ENCODE measurements at regions not wholly inside any gene's neighbourhood (a gene's known extent, or its start where the extent isn't known, plus 50 kb on each side); places are given as distances from the start of the nearest gene placed in this dataset.

- Histone ChIP-seq H3K9me3 (replicated peaks) (no peaks in the 10 kb centered on the region), H3K27me3 (peaks cover 3% of the 10 kb centered on the region; the same call in 1 of the 2 replicates), H3K27ac (no peak overlapping the region), H3K4me1 (peaks cover 20% of the 10 kb centered on the region), H3K4me3 (no peak overlapping the region), H3K36me3 (no peaks in the 10 kb centered on the region)
- no peak for DNase-seq
Observed at GRCh38 chr10:29749150-29749549, 114.4 kb upstream of the SVIL start.

DNA sequence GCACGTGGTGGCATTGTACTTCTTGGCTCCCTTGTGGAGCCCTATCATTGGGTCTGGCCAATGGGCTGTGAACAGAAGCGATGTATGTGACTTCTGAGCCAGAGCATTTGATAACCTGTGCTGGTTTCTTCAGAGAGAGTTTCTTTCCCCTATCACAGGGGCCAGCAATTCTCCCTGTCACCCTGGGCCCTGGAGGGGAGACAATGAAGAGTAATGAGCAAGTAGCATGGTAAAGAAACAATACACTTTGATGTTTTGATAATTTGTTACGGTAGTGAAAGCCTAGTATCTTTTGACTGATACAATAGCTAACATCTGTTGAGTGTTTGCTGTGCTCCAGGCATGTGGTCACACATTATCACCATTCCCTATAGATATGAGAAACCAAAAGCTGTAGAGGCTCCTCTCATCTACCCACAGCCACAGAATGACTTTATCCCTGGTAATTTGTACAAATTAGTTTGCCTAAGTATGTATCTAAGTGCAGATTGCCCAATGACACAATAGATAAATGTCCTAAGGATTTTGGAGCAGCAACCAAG is 113.4 kb upstream of the SVIL start:
- no peaks in the 10 kb centered on the region for H3K9me3 ChIP-seq (replicated peaks)
- peak in 1 of 2 experiments; percentile 47 for DNase-seq
- peaks cover 17% of the 10 kb centered on the region for H3K4me1 ChIP-seq
- H3K4me3 ChIP-seq, result no peak overlapping the region
- H3K27ac ChIP-seq, result peak overlapping the region; percentile 23
- peaks cover 3% of the 10 kb centered on the region; the same call in 1 of the 2 replicates for H3K27me3 ChIP-seq
- H3K36me3 ChIP-seq, result no peaks in the 10 kb centered on the region

DNA sequence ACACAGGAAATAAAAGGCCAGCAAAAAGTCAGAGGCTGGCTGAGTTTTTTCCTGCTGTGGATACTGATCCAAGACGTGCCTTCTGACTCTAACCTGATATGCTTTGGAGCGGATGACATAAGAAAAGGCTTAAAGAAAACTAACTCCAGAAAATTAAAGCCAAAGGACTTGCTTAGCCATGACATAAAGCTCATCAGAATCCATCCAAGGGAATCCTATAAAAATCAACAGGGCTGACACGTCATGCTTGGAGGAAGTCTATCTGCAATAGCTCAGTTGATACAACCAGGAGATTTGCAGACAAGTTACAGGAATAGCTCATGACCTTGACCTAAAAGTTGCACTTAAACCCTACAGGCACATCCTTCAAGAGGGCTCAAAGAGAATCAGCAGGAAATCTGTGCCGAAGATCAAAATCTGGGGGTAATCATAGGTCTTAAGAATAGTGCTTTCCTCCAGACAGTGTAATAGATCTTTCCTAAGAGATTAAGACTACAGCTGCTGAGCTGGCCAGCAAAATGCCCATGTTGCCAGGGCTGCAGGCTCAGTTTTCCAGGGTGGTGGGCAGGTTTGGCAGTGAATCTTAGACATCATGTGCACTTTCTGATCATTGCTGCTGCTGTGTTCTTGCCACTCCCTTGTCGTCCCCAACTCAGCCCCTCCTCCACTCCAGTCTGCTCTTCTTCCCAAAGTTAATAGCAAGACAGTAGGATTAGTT is 111.5 kb upstream of the SVIL start:
- no peaks in the 10 kb centered on the region for H3K27me3 ChIP-seq
- H3K4me3 ChIP-seq, result no peak overlapping the region
- H3K4me1 ChIP-seq, result peaks cover 23% of the 10 kb centered on the region
- H3K27ac ChIP-seq, result no peak overlapping the region
- H3K9me3 ChIP-seq (replicated peaks), result no peaks in the 10 kb centered on the region
- H3K36me3 ChIP-seq, result no peaks in the 10 kb centered on the region
- no peak for DNase-seq

GRCh38 chr10:29740981-29741545 is 106.3 kb upstream of the SVIL start:
- H3K36me3 ChIP-seq, result no peaks in the 10 kb centered on the region
- H3K27ac ChIP-seq, result no peak overlapping the region
- H3K27me3 ChIP-seq, result no peaks in the 10 kb centered on the region
- no peaks in the 10 kb centered on the region for H3K9me3 ChIP-seq (replicated peaks)
- no peak overlapping the region for H3K4me3 ChIP-seq
- H3K4me1 ChIP-seq, result peaks cover 11% of the 10 kb centered on the region
- no peak for DNase-seq

DNA sequence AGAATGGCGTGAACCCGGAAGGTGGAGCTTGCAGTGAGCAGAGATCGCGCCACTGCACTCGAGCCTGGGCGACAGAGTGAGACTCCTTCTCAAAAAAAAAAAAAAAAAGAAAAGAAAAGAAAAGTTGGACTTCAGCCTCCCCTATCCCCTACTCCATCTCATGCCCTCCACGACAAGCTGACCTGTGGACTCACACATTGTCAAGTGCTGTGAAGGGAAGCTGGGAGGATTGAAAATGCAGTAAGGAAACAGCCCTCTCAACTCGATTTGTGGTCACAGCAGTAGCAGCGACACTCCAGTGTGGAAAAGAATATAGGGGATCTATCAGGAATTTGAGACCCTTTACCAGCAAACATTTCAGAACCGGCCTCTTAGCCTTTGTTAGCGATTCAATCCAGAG is 103.6 kb upstream of the SVIL start:
- Histone ChIP-seq H3K4me3 (no peak overlapping the region), H3K9me3 (replicated peaks) (no peaks in the 10 kb centered on the region), H3K4me1 (peaks cover 12% of the 10 kb centered on the region), H3K36me3 (no peaks in the 10 kb centered on the region), H3K27me3 (no peaks in the 10 kb centered on the region), H3K27ac (no peak overlapping the region)
- DNase-seq, result no peak

GRCh38 chr10:29737074-29737593 is 102.4 kb upstream of the SVIL start:
- DNase-seq, result no peak
- Histone ChIP-seq H3K27ac (no peak overlapping the region), H3K27me3 (no peaks in the 10 kb centered on the region), H3K4me1 (peaks cover 14% of the 10 kb centered on the region), H3K4me3 (peak overlapping the region; percentile 82), H3K36me3 (no peaks in the 10 kb centered on the region), H3K9me3 (replicated peaks) (no peaks in the 10 kb centered on the region)

- Histone ChIP-seq H3K27me3 (no peaks in the 10 kb centered on the region), H3K36me3 (no peaks in the 10 kb centered on the region), H3K4me3 (peak overlapping the region; percentile 82), H3K9me3 (replicated peaks) (no peaks in the 10 kb centered on the region), H3K27ac (peak overlapping the region; percentile 60), H3K4me1 (peaks cover 13% of the 10 kb centered on the region)
- DNase-seq, result peak; percentile 48 to 65
Observed at GRCh38 chr10:29736366-29737073, 101.7 kb upstream of the SVIL start.

DNA sequence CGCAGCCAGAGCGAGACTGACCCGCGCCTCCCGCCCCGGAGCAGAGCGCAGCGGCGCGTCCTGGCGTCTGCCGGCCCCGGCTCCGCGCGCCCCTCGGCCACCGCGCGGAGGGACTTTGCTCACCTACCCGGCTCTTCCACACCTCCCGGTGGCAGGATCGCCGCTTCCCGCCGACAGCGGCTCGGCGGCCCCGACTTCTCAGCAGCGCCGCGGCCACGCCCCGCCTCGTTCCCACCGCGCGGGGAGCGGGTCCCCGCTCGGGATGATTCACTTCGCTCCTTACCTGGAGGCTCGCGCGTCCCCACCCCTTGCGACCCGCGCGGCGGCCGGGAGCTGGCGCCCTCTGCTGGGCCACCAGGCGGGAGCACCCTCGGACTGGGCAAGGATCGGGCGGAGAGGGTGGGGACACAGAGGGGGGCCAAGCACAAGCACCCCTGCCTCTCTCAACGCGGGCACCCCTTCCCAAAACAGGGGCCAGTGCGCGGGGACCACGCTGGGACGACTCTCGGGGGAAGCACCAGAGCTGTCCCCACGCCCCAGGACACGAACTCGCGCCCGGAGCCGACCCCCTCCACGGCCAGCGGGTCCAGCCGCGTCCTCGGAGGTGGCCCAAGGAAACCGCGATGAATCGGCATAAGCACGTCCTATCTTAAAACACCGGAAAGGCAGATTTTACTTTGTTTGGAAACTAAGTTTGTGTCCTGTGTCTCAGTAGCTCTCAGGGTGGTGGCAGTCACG is 101.0 kb upstream of the SVIL start:
- no peaks in the 10 kb centered on the region for H3K9me3 ChIP-seq (replicated peaks)
- peak overlapping the region; percentile 82 for H3K4me3 ChIP-seq
- H3K36me3 ChIP-seq, result no peaks in the 10 kb centered on the region
- no peaks in the 10 kb centered on the region for H3K27me3 ChIP-seq
- peaks cover 19% of the 10 kb centered on the region for H3K4me1 ChIP-seq
- H3K27ac ChIP-seq, result peak overlapping the region; percentile 60
- peak; percentile 79 to 85 for DNase-seq

DNA sequence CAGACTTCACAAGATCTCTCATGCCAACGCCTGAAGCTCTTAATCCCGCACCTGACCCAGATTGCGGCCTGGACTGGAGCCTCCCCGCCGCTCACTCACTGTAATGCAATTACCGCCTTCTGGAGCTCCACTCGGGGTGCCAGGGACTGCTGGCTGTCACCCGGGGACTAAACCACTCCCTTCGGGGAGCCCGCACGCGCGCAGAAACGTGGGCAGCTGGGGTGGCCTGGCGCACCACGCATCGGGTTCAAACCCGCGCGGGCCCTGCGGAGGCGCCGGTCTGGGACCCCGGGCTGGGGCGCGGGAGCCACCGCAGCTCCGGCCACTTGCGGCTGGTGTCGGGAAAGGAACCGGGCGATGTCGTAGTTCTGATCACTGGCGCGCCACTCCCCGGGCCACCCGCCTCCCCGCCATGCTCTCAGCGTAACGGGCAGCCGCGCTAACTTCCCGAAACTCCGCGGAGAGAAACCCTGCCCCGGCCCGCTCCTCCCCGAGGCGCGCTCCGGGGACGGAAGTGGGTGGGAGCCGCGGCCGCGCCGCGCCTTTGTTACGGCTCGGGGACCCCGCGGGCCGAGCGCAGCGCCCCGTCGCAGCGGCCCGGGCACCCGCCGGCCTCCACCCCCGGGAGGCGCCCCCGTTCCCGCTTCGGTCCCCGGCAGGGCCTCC is 100.3 kb upstream of the SVIL start:
- Histone ChIP-seq H3K4me3 (peak overlapping the region; percentile 82), H3K9me3 (replicated peaks) (no peaks in the 10 kb centered on the region), H3K36me3 (no peaks in the 10 kb centered on the region), H3K27me3 (no peaks in the 10 kb centered on the region), H3K27ac (peak overlapping the region; percentile 60), H3K4me1 (peaks cover 26% of the 10 kb centered on the region)
- peak; percentile 59 to 64 for DNase-seq

DNA sequence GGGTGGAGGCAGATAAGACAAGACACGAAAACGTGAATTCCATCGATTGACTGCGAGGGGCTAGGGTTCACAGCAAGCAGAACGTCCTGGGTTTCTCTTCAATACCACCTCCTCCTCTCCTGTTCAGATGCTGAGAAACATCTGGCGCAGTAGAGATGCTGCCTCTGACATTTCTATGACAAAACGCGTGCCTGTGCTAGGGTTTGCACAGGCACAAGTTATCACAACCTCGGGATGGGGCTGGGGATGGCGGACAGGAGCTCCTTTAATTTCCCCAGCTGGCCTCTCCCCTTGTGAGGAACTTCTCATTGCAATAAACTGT is 99.8 kb upstream of the SVIL start:
- Histone ChIP-seq H3K4me3 (peak overlapping the region; percentile 82), H3K27me3 (no peaks in the 10 kb centered on the region), H3K4me1 (peaks cover 27% of the 10 kb centered on the region), H3K27ac (peak overlapping the region; percentile 60; the same call in 1 of the 2 replicates), H3K36me3 (no peaks in the 10 kb centered on the region), H3K9me3 (replicated peaks) (no peaks in the 10 kb centered on the region)
- no peak for DNase-seq

GRCh38 chr10:29733323-29733722 is 98.6 kb upstream of the SVIL start:
- Histone ChIP-seq H3K27me3 (no peaks in the 10 kb centered on the region), H3K4me1 (peaks cover 27% of the 10 kb centered on the region), H3K4me3 (no peak overlapping the region), H3K36me3 (no peaks in the 10 kb centered on the region), H3K27ac (no peak overlapping the region), H3K9me3 (replicated peaks) (no peaks in the 10 kb centered on the region)
- no peak for DNase-seq

DNA sequence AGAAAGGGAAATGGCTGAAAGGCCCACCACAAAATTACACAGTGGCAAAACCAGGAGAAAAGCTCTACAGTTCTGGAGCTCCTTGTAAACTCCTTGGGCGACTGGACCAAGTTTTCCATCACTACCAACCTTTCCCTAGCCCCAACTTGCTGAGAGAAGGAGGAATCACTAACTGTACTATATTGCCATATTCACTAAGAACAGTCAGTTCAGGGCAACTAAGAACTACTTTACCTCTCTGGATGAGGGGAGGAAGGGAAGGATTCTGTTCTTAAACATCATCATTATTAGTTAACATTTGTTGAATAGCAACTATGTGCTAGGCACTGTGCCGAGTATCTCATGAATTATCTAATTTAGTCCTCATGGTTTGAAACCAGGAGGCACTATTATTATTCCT is 98.1 kb upstream of the SVIL start:
- Histone ChIP-seq H3K9me3 (replicated peaks) (no peaks in the 10 kb centered on the region), H3K4me3 (no peak overlapping the region)

GRCh38 chr10:29731760-29732159 is 97.0 kb upstream of the SVIL start:
- Histone ChIP-seq H3K4me3 (peak overlapping the region; percentile 16), H3K4me1 (peaks cover 27% of the 10 kb centered on the region), H3K36me3 (no peaks in the 10 kb centered on the region), H3K27me3 (no peaks in the 10 kb centered on the region), H3K9me3 (replicated peaks) (no peaks in the 10 kb centered on the region), H3K27ac (peak overlapping the region; percentile 66)
- peak; percentile 93 to 97 for DNase-seq

More for the DNA sequence above, 98.1 kb upstream of the SVIL start:
- Histone ChIP-seq H3K36me3 (no peaks in the 10 kb centered on the region), H3K27me3 (no peaks in the 10 kb centered on the region), H3K27ac (no peak overlapping the region), H3K4me1 (peaks cover 27% of the 10 kb centered on the region)
- DNase-seq, result no peak

DNA sequence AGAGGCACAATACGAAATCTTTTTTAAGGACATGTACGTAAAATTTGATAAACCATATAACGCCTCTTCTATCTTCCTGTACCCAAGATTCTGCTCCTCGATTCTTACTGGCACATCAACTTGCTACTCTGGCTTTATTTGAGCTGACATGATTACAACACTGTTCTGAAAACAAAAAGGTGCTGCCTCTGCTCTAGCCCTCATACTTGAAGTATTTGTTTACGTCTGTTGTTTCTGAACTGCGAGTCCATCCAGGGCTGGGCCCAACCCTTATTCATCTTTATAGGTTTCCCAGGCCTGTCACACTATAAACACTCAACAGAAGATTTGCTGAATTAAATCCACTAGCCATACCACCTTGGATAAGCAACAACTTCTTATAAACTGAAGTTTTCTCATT is 96.2 kb upstream of the SVIL start:
- peak overlapping the region; percentile 66 for H3K27ac ChIP-seq

More for the DNA sequence above, 96.2 kb upstream of the SVIL start:
- H3K4me3 ChIP-seq, result peak overlapping the region; percentile 16
- peak in 1 of 2 experiments; percentile 34 for DNase-seq
- H3K4me1 ChIP-seq, result peaks cover 27% of the 10 kb centered on the region
- H3K36me3 ChIP-seq, result no peaks in the 10 kb centered on the region
- no peaks in the 10 kb centered on the region for H3K27me3 ChIP-seq
- no peaks in the 10 kb centered on the region for H3K9me3 ChIP-seq (replicated peaks)
